GM18511 (cell line): ENCODE measurements at regions not wholly inside any gene's neighbourhood (a gene's known extent, or its start where the extent isn't known, plus 50 kb on each side); places are given as distances from the start of the nearest gene placed in this dataset.
A peak's percentile ranks its signal among the peaks of the same experiment; 100 is the strongest.
"Not testable (repeated sequence)": the region's sequence is repeated elsewhere in the genome, so short reads cannot be mapped to it uniquely, and the experiment has no call there.

ENCODE experiments used
- ATAC-seq: cut with Tn5 transposase; IDR thresholded peaks from one replicate; pipeline ENCODE4 v1.9.1; 2021; ENCODE audit warnings: mild to moderate bottlenecking, moderate library complexity; ENCODE audit not compliant: unreplicated experiment

DNA sequence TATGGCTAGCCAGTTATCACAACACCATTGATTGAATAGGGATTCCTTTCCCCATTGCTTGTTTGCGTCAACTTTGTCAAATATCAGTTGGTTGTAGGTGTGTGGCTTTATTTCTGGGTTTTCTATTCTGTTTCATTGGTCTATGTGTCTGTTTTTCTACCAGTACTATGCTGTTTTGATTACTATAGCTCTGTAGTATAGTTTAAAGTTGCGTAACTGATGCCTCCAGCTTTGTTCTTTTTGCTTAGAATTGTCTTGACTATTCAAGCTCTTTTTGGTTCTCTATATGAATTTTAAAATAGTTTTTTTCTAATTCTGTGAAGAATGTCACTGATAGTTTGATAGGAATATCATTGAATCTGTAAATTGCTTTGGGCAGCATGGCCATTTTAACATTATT is 194.9 kb upstream of the FN1 start:
- not testable (repeated sequence) for ATAC-seq

DNA sequence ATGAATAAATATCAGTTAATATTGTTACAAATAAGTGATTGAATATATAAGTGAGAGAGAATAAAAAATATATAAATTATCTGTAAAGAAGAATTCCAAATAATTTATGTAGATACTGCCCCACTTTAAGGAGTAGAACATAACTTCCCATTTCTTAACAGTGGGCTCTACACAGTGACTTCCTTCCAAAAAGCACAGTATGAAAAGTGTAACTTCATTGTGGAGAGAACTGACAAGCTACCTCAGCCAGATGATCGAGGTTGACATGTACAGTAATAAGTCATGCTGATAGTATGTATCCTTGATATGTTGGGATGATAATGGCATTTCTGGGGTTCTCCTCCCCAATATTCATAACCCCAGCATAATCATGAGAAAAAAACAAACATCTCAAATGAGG is 191.9 kb upstream of the FN1 start:
- ATAC-seq, result no peak

DNA sequence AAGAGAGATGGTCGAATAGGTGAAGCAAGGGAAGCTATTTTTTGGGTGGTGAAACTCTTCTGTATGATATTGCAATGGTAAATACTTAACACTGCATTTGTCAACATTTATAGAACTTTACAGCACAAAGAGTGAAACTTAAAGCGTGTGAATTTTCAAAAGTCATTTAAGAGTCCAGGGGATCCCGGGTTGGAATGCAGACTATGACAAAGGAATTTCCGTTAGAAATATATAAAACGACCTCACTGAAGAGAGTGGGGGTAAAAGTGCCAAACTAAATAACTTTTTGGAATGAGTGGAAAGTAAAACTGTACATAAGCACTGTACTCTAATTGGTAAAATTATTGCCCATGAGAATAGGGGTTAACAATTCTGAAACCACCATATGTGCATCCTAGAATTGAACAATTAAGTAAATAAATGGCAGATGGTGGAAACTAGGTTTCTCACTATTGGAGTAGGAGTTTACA is 191.0 kb upstream of the FN1 start:
- no peak for ATAC-seq

DNA sequence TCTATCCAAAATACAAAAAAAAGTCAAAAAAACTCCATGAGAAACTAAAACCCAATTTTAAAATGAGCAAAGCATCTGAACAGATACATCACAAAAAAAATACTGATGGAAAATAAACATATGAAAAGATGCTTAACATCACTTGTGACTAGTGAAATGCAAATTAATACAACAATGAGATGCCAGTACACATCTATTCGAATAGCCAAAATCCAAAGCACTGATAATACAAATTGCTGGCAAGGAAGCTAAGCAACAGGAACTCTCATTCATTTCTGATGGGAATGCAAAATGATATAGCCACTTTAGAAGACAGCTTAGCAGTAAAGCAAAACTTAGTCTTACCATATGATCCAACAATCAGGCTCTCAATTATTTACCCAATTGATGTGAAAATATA is 190.2 kb upstream of the FN1 start:
- ATAC-seq, result no peak

DNA sequence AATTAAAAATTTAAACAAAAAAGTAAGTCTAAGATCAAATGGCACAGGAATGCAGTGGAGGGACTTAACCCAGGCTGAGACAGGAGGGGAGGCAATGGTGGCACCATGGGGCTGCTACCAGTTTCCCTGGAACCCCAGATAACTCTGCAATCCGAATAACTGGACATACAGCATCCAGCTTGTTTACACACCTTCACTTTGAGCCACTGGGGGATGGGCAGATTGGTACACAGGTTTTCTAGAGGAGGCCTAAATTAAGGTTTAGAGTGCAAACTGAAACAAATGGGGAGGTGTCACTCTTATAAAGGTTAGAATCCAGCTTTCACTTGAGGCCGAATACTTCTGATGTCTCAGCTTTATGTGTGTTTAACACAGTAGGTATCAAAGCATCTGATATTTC is 189.3 kb upstream of the FN1 start:
- ATAC-seq, result no peak

DNA sequence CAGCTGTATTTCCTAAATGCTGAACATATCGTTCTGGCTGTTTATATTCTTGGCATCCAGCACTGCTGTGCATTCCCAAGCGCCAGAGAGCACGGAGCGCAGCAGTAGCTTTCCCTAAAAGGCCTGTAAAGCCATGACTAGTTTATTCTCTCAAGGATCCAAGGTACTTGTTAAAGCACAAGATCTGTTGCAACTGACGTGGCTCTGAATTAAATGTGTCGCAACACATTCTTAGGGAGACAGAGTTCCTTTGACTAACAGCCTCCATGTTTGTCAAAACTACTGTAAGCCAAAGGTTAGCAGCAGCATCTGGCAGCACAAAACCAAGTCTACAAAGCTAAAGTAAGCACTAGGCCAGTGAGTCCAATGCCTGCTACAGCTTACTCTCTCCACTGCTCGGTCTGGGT is 188.6 kb upstream of the FN1 start:
- no peak for ATAC-seq

DNA sequence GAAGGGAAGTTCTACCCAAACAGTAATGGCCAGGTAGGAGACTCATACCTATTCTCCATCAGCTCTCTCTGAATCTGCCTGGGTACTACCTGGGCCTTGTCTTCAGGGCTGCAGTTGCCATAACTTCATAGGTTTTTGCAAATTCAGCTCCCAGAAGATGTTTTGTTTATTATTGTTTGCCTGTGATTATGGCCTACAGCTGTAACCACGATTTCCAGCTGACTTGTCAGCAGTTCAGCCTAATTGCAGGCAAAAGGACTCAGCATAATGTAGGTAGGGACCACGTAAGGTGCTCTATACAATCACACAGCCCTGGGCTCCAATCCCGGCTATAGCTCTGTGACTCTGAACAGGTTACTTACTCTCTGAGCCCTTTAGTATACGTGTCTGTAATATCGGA is 187.0 kb upstream of the FN1 start:
- ATAC-seq, result no peak

DNA sequence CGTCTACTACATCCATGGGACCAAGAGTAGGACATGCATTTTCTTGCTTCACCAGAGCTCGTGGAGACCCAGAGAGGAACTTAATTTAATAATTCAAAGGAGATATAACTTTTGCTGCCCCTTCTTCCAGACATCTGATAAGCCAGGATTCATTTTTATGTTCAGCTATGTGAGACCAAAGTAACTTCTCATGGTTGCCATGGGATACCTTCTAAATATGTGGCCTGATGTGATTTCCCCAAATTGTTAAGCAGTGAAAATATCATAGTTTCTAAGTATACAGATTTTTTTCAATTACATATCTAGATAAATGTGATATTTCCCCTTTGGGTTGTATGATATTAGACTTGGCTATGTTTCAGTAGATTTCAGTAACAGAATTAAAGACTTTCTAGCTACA is 185.5 kb upstream of the FN1 start:
- ATAC-seq, result no peak

DNA sequence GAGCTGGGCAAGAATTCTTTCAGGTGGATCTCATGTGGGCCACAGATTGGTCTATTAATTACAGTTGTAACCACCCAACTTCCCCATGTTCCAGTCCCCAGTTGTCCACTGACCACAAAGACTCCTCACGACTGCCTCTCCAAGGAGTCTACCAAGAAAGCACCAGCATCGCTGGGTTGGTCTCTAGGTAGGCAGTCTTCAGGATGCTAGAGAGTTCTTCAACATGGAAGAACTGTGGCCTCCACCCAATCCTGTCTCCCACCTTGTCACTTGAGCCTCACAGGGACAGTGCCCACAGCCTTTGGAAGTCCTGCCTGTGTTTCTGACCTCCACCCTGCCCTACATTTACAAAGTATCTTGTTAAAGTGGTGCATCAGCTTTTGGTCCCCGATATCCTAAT is 184.7 kb upstream of the FN1 start:
- ATAC-seq, result no peak

DNA sequence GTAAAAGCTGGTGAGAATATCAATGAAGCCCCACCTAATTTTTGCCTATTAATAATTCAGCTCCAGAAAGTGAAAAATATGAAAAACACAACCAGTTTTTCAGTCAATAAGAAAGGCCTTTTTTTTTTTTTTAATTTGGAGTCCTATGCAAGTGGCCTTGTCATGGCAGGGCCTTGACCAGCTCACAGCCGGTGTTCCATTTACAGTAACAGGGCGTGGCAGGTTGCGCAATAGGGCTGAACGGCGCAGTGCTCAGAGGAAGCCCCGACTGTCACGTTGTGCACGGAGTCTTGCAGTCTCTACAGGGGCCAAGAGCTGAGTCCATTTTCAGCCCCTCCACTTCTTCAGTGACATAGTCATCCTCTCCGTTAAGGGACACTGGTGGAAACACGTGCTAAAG is 184.1 kb upstream of the FN1 start:
- ATAC-seq, result no peak

DNA sequence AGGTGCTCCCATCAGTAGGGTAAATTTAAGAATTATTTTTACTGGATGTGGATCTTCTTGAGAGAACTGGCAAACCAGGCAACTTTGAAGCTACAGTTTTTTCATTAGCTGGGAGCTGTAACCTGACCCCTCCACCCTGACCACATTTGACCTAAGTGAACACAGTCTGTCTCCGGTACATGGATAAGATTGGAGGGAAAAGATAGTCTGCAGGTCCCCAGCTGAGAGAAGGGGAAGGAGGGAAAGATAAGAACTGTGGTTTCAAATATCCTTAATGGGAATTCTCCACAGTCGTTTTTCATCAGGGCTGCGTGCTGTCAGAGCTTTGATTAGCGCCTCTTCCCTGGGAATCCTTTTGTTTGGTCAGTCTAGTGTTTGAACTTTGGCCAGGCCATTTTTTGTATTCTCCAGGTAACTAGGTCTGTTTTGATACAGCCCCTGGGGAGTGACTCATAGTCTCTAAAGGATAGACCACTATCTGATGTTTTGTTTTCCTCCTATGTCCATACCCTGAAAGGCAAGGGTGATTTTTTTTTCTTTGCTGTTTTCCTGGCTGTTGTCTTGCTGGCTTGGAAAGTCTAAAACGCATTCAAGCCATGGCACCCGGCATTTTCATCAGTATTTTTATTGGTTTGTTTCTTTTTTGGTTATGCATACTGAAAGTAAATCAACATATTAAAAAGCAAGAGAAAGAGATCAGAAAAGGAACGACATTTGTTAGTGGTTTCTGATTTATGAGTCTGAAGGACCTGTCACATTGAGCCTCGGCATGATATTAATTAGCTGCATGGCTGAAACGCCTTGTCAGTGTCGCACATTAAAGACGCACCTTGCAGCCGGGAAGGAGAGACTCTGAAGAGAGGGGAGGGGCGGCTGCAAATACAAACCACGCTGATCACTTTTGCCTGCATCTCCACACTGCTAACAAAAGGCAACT is 183.4 kb upstream of the FN1 start:
- no peak for ATAC-seq

DNA sequence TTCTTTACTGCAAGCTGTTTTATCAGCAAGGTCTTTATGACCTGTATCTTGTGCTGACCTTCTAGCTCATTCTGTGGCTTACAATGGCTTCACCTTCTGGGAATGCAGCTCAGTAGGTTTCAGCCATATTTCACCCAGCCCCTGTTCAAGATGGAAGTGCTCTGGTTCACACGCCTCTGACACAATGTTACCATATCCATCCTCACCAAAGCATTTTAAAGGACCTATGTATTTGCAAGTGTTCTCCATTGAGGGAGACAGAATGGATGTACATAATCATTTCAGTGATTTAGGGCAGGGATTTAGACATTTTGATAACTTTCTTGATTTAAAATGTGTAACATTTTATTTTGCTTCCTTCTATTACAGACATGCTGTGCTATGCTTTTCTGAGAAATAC is 182.3 kb upstream of the FN1 start:
- no peak for ATAC-seq

DNA sequence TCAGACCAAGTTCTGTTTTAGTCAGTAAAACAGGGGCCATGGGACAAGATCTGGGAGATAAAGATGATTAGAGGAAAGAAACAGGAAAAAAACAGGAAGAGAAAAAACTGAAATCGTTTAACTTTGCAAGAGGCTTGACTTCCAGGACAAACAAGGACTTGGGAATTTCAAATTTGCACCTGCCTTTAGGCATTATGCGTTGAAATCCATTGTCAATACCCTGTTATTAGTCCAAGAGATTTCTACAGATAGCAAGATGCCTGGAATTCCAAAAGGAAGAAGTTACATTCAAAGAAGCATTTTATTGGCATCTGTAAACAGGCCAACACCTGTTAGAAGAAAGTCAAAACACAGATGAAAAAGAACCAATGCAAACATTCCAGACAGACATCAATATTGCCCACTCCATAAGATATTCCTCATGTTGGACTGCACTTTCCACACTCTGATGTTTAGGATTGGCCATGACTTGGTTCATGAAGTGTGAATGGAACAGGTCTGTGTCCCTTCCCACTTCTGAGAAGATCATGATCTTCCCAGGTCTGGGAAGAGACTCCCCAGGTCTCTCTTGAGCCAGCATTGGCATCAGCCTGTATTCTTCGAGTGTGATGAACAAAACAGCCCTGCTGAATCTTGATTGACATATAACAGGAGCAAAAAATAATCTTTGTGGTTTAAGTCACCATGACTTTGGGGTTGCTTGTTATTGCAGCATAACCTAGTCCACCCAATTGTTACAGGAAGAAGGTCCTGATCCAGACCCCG is 181.4 kb upstream of the FN1 start:
- ATAC-seq, result no peak

DNA sequence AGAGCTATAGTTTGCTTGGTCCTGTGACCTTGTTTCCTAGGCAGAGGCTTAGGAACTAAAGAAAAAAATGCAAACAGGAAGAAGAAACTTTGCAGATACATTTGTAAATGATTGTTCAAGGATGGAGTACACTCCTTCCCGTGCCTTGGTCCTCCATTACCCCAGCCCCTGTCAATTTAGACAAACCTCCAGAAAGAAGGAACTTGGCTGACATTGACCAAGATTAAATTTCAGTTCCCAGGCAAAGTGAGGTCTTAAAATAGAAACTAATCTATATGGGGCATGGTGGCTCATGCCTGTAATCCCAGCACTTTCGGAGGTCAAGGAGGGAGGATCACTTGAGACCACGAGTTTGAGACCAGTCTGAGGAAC is 179.9 kb upstream of the FN1 start:
- no peak for ATAC-seq

DNA sequence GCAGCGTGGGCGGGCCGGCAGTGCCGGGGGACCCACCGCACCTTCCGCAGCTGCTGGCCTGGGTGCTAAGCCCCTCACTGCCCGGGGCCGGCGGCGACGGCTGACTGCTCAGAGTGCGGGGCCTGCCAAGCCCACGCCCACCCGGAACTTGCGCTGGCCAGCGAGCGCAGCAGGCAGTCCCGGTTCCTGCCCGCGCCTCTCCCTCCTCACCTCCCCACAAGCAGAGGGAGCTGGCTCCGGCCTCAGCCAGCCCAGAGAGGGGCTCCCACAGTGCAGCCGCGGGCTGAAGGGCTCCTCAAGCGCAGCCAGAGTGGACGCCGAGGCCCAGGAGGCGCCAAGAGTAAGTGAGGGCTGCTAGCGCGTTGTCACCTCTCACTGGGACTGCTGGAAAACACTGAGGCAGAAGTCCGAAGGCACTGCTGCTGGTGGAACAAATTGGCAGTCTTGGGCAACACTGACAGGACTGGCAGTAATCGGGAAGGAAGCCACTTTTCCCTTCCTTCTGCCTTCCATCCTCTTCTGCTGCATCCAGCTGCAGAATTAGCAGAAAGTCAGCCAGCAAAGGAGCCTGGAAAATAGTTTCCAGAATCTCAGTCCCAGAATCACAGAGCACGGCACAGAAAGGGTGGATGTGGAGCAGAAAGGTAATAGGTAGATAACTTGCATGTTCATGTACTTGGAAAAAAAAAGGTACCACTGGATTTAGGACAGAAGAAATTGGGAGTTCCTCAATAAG is 179.4 kb upstream of the FN1 start:
- ATAC-seq, result no peak

DNA sequence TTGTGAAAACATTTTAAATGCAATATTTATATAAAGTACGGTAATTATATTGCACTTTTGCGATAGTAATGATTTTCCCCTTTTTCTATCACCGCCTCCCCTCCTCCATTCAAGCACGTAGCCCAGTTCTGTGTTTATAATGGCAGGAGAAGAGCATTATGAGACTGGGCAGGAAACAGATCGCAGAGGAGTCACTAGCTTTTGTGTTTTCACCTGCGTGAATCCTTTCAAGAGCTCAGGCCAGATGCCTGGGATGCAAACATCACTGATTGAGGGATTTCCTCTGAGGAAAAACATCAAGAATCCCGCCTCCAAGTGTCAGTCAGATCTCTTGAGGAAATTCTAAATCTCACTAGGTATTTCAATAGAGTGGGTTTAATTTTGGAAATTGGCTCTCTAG is 178.4 kb upstream of the FN1 start:
- no peak for ATAC-seq

DNA sequence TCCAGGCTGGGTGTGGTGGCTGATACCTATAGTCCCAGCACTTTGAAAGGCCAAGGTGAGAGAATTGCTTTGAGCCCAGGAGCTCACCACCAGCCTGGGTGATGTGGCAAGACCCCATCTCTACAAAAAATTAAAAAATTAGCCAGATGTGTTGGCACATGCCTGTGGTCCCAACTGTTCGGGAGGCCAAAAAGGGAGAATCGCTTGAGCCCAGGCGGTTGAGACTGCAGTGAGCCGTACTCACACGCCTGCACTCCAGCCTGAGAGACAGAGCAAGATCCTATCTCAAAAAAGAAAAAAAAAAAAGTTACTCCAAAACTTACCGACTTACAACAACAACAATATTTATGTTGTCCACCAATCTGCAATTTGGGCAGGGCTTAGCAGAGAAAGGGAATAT is 178.0 kb upstream of the FN1 start:
- ATAC-seq, result no peak

DNA sequence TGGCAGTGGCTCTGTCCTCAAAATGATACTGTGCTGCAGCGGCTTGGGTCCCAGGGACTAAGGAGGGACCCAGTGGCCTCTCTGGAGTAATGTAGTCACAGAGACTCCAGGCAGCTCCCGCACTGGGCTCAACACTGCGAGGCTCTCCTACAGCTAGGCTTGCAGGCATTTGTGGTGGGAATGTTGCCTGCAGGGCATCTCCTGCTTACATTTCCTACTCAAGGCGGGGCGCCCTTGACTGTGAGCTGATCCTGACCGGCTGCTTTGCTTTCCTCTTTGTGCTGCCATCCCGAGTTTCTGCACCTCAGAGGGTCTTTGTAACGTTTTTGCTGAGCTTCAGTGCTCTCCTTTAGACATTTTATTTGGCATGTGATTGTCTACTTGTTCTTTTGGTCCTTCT is 177.4 kb upstream of the FN1 start:
- ATAC-seq, result no peak

DNA sequence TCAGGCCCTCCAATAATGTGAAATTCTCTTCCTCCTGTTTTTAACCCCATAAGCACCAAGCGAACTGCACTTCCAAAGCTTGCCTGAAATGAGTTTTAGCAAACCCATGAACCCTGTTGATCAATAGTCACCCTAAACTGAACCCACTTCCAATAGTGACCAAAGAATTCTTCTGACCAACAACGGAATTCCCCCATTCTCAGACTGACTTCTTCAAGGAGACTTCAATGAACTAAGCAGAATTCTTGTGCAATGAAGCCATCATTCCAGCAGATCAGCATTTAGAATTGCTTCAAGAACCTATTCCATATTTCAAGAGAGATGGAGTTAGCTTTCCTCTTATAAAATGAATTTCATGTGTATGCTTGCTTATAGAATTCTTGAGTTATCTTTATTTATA is 176.9 kb upstream of the FN1 start:
- no peak for ATAC-seq

DNA sequence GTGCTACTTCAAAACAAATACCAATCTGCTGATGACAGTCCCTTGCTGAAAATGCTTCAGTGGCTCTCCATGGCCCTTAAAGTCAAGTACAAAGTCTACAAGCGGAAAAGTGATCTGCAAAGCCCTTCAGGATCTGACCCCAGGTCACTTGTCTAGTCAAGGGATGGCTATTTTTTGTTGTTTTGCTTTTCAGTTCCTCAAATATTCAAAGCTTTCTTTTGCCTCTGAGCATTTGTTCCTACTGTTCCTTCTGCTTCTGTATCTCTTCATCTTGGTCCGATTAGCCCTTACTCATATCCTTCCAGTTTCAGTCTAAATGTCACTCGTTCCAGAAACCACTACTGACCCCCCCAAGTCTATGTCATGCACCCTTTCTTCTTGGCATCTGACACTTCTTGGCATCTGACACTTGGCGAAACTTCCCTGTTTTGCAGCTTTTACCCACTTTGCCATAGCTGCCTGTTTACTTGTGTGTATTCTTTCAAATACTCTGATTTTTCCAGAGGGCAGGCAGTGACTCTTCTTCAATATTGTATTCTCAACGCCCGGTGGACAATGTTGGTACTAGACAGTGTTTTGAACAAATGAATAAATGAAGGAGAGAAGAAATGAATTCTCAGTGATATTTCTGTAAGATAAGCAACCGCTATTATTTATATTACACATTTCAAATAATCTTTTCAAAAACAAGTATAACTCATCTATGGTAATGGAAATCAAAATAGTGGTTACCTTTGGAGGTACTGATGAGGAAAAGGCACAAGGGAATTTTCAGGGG is 175.9 kb upstream of the FN1 start:
- peak; percentile 53 for ATAC-seq
